CMK (cell line): ENCODE measurements at regions not wholly inside any gene's neighbourhood (a gene's known extent, or its start where the extent isn't known, plus 50 kb on each side); places are given as distances from the start of the nearest gene placed in this dataset.
"Not testable (repeated sequence)": the region's sequence is repeated elsewhere in the genome, so short reads cannot be mapped to it uniquely, and the experiment has no call there.

ENCODE experiments used
- DNase-seq: peaks from one replicate; pipeline ENCODE4 v3.0.0-alpha.2; 2010; ENCODE audit warnings: low read depth

DNA sequence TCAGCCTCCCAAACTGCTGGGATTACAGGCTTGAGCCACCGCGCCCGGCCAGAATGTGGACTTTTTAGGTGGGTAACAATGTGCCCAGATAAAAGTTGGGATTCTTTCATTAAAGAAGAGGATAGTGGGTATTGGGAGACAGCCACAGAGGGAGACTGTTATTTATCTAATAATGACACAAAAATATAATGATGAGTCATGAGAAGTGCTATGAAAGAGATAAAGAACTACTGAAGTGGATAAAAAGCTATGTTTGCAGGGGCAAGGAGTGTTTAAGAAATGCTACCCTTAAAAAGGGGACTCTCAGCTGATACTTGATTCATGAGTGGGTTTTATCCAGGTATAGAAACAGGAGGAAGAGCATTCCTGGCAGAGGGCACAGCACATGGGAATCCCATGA, 143.6 kb upstream of the ERCC6L2 start:
- DNase-seq: no peak

DNA sequence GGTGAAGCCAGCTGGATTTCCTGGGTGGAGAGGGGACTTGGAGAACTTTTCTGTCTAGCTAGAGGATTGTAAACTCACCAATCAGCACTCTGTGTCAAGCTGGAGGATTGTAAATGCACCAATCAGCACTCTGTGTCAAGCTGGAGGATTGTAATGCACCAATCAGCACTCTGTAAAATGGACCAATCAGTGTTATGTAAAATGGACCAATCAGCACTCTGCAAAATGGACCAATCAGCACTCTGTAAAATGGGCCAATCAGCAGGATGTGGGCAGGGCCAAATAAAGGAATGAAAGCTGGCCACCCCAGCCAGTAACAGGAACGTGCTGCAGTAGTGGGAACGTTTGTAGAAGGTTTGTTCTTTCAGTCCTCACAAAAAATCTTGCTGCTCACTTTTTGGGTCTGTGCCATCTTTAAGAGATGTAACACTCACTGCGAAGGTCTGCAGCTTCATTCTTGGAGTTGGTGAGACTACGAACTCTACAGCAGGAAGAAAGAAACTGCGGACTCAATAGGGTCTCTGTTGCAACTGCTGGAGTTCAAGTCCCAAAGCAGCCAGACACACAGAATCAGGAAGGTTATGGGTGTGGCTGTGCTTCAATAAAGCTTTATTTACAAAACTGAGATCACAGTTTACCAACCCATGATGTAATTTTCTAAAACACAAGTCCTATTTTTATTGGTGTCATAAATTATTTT, 145.7 kb upstream of the ERCC6L2 start:
- DNase-seq: no peak

DNA sequence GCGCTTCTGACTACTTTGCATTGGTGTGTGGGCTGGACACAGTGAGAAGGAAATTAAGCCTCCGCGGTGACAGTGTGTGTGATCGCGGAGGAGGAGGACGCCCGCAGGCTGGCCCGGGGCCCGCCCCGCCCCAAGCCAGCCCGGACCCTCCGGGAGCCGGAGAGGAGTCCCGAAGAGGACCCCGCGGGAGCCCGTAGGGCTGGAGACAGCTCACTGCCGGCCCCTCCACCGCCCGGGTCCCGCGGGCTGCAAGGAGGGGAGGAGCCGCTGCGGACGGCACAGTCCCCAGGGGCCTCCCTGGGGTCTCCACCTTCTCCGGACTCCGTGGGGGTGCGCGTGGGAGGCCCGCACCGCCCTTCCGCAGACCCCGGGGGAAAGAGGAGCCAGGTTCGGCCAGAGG, 146.4 kb upstream of the ERCC6L2 start:
- DNase-seq: no peak

DNA sequence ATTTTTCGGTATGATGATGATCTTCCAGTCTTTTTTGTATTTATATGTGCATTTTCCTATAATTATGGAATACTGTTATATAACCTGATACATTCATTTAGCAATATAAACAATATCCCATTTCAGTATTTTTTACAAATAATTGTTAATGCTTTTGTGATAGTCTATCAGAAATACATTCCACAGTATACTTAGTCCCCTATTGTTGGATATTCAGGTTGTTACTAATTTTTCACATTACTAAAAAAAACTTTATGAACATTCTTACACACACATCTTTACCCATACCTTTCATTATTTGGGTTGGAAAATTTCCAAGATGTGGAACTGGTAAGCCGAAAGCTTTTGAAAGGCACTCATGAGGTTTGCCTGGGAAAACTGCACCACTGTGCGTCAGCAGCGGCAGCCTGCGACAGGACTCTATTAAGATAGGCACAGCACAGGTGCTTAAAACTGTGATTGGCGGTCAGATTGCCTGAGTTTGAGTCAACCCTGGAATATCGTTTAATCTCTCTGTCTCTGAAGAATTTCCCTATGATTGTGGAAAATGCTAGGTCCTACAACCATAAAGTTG, 147.5 kb upstream of the ERCC6L2 start:
- DNase-seq: no peak

DNA sequence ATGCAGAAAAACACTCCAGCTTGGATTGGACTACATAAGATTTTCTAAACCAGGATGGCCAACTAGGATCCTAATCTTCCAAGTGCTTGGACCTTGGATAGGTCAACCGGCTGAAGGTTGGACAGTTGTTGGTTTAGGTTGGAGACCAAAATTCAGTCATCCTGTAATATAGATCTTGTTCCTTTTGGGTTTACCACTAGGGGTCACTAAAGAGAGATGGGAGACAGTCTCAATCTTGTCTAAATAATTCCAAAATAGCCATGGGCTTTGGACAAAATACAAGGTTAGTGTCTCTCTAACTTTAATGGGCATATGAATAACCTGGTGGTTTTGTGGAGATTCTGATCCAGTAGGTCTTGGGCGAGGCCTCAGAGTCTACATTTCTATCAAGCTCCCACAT, 148.7 kb upstream of the ERCC6L2 start:
- no peak for DNase-seq

DNA sequence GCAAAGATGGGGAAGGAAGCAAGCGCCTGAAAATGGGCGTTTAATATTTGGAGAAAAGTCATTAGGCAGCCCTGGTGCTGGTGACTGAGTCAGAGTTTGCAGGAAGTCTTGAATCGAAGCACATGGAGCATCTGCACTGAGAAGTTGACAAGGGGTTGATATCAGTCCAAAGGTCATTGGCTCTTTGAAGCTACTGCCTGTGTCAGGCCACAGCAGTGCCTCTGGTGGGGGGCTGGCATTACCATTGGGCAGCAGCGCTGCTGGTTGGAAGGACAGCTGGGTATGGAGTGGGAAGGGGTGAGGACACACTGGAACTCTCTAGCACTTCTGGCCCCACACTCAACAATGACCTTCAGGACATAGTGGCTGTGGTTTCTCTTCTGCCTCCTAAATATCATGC, 150.4 kb upstream of the ERCC6L2 start:
- no peak for DNase-seq

DNA sequence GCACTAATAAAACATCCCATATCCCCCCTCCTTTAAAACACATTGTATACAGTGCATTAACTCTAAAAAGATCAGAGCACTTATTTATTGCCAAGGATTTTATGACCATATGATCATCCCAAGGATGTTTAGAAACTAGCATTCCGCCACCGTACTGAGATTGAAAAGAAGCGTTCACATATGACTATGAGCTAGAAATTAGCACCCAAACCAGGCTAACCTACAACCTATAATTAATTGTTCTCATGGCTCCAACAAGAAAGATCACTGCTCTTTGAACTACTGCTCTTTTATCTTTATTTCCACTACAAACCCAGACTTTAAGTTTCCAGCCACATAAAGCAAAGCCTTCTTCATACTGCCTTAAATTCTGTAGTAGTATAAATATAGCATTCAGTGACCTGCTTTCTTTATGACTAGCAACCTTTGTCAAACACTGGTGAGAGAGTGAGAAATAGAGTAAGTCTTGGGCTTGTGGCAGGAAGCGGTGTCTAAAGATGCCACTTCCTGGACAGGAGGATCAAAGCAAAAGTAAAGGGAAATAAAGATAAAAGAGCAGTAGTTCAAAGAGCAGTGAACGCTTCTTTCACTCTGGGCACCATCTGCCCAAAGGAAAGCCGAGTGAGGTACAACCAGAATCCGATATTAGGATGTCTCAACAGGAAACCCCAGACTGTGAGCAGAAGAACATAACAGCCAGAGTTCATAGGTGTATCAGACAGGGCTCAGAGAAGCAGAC, 151.1 kb upstream of the ERCC6L2 start:
- DNase-seq: no peak

DNA sequence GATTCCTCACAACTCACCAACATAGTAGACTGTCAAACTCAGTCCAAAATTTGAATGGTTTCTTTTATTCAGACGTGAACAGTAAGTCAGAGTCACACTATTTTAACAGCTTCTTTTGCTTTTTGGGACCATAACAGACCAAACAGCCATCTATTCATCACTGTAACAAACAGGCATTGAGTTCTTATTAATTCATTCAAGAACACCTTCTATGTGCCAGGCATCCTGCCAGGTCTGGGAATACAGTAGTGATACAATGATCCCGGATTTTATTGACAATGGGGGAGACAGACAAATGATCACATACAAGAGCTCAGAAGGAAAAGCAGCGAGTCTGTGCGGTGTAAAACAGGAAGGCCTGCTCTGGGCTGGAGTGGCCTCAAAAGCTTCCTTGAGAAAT, 153.3 kb upstream of the ERCC6L2 start:
- DNase-seq: no peak

DNA sequence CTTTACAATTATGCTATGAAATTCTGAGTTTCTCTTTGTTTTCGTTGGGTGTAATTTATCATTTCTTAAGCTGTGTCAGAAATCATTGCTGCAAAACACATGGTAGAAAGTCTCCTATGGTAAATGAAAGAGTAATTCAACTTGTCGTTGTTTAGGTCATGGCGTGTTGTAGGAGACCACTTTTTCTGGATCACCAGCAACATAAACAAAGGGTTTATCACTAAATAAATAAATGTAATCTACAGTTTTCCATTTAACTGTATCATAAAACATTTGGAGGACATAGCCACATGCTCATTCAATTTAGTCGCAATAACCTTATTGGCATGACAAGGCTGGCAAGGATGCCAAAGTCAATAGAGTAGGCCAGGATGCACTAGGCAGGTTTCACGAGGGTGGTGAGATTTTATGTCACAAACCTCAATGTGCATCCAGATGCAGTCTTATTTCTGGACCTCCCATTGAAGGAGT, 154.4 kb upstream of the ERCC6L2 start:
- DNase-seq: no peak

DNA sequence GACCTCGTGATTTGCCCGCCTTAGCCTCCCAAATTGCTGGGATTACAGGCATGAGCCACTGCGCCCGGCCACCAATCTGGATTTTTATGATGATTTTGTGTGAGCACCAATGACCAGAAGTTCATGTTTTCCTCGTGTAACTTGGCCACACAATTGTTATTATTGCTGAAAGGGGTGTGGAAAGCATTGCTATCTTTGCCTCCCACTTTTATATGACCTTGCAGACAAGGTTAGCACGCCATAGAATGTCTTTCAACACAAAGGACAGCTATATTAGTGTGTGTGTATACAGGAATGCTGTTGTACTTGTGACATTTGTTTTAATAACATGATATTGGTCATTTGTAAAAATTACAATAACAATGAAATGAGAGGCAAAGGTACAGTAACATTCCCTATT, 155.0 kb upstream of the ERCC6L2 start:
- DNase-seq: no peak

DNA sequence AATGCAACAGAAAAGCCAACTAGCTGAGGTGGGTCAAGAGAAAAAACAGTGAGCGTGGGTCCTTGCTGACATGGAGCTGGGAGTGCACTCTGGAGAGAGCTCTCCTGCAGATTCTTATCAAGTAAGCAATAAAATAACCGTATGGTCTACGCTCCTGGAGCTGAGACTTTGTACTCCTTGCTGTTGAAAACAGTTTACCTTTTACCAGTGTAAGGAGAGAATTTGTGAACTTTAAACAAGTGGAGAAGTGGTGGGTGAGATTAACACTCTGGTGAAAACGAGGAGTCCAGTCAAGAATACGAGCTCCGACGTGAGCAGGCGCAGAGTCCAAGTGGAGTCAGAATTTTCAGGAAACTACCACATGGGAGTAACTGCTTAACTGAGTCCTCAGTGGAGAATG, 156.1 kb upstream of the ERCC6L2 start:
- no peak for DNase-seq

DNA sequence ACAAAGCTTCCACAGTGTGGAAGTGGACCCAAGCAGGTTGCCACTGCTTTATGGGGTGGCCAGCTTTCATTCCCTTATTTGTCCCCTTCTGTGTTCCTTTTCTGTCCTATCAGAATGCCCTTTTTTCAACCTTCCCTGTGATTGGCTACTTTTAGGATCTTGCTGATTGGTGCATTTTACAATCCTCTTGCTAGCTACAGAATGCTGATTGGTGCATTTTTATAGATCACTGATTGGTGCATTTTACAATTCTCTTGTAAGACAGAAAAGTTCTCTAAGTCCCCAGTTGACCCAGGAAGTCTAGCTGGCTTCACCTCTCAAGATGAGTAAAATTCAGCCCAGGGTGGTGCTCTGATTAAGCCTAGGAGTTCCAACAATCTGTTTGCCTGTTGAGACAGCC, 157.2 kb upstream of the ERCC6L2 start:
- DNase-seq: no peak

DNA sequence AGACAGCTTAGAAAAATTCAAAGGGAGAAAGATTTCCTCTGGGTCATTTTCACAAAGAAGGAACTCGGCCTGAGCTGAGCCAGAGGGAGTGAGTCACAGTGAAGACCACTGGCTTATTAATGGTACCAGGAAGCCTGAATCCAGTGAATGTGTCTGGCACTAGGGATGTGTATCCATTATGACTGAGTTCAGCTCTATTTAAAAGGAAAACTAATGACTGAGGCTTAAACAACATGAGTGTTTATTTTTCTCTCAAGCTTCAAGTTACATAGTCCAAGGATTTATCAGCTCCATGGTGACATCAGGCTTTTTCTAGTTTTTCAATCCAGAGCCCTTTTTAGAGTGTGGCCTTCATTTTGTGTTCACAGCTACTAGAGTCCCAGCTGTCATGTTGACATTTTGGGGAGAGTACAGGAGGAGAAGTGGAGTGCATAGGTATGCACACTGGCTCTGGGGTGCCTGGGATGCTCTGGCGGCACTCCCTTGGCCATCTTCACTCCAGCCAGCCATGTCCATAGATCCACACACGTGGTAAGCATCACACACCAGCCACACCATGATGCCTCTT, 159.5 kb upstream of the ERCC6L2 start:
- no peak for DNase-seq

DNA sequence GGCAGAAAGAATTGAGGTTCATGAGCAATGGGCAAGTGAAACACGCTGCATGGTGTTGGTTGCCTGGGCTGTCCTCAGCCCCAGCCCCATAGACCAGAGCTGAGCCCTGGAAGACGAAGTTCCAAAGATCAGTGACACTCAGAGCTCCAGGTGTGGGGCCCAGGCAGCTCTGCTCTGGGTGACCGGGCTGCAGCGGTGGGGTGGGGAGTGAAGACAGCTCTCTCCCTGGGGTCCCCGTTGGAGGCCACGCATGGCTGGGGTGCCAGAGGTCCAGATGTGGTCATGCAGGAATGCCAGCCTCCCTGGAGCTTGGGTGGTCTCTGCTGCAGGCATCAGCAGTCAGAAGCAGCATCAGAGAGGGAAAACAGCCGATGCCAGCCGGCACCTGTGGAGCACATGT, 165.0 kb upstream of the ERCC6L2 start:
- no peak for DNase-seq

DNA sequence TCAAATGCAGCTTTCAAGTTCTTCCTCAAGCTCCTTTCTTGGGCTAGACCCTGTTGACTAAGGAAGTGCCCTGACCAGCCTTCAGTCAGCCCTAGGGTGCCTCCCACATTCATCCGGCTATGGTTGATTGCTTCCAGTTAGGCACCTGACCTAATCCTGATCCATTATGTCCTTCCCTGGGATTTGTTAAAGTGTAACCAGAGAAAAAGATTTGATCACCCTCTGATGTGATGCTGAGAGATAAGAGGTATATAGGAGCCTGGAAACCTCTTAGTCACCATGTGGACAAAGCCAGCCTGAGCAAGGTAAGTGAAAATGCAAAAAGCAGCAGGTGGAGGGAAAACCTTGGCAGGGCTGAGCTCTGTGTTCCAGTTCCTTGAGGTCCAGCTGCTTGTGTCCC, 178.8 kb upstream of the ERCC6L2 start:
- no peak for DNase-seq

DNA sequence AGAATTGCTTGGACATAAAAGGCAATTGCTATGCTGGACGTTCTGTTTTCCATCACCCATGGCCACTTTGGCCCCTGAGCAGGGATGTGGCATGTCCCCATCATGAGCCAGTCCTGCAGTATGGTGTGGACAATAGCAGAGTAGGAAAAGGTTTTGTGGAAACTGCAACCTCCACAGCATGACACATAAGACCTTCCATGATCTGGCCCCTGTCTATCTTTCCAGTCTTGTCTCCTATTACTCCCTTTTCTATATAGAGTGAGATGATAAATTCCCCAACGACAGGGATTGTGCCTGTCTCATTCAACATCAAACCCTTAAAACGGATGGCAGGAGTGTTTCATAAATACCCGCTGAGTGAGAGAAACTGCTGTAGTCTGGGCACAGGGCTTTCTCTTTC, 174.7 kb upstream of the PTCH1 start:
- no peak for DNase-seq

DNA sequence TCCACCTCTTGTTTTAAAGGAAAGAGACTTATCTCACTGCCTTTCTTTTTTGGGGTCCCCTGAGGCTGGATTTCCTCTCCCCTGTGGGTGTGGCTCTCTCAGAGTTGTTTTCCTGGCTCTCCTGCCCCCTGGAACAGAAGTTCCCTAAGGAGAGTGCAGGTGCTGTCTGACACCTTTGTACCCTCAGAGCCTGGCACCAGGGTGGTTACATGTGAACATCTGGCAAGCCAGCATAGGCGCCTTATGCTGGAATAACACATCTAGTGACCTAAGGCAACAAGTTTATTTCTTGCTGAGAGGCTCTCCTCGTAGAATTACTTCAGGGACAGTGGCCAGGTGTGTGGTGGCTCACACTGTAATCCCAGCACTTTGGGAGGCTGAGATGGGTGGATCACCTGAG, 172.9 kb upstream of the PTCH1 start:
- DNase-seq: no peak

DNA sequence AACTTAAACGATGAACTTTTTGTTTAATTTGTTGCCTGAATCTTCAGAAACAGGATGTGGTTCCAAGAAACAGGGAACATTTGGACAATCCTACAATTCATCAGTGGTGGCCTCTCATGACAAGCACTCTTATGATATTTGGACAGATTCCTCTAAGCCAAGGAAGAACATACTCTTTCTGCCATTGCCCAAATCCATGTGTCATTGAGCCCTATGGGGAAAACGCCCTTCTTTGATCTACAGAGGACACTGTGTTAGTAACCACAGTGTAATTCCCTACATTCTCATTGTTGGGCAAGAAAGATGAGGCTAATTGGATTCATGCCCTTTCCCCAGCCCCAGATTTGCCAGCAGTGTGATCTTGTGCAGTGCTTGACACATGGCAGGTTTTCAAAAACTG, 167.7 kb upstream of the PTCH1 start:
- no peak for DNase-seq

DNA sequence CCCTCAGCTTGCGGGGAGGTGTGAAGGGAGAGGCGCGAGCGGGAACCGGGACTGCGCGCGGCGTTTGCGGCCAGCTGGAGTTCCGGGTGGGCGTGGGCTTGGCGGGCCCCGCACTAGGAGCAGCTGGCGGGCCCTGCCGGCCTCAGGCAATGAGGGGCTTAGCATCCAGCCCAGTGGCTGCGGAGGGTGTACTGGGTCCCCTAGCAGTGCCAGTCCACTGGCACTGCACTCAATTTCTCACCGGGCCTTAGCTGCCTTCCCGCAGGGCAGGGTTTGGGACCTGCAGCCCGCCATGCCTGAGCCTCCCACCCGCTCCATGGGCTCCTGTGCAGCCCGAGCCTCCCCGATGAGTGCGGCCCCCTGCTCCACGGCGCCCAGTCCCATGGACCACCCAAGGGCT, 163.5 kb upstream of the PTCH1 start:
- not testable (repeated sequence) for DNase-seq

DNA sequence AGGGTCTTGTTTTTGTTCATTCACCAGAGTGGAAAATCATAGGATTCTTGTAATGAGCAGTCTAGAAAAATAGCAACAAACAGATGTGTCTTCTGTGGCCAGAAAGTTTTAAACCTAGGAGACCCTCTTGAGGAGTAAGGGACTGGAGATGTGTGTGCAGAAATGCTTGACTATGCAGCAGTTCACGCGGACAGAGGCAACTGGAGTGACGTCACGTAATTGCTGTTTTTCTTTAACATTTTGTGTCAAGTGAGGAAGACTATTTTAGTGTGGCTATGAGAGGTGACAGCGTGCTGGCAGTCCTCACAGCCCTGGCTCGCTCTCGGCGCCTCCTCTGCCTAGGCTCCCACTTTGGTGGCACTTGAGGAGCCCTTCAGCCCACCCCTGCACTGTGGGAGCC, 163.1 kb upstream of the PTCH1 start:
- DNase-seq: no peak

DNA sequence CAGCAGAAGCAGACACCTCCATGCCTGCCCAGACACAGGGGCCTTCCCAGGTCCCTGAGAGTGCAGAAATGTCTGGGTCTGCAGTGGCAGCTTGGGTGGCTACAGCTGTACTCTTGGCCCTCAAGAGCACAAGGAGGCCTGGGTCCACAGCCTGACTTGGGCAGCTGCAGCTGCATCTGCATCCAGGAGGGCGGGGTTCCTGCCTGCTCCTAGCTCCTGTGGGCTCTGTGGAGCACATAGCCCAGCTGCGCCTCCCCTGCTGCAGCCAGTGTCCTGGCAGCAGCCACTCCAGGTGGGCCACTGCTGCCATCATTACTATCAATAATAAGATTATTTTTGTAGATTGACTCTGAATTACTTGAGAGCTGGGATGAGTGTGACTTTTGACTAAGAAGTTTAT, 162.0 kb upstream of the PTCH1 start:
- DNase-seq: no peak

DNA sequence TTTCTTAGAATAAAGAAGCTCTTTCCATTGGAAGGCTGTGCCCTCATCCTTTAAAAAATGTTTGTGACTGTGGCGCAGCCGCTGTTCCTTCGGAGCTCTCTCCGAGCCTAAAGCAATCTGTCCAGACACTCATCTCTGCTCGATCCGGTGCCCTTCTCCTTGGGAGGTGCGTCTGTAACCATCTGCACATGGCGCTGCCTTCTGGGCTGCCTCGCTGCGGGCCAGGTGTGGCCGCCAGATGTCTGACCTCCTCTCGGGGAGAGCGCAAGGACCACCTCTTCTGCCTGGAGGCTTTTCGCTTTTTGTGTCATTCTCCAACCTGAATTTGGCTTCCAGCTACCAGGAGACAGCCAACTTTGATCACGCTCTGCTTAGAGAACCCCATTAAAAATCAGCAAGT, 153.4 kb upstream of the PTCH1 start:
- DNase-seq: no peak

DNA sequence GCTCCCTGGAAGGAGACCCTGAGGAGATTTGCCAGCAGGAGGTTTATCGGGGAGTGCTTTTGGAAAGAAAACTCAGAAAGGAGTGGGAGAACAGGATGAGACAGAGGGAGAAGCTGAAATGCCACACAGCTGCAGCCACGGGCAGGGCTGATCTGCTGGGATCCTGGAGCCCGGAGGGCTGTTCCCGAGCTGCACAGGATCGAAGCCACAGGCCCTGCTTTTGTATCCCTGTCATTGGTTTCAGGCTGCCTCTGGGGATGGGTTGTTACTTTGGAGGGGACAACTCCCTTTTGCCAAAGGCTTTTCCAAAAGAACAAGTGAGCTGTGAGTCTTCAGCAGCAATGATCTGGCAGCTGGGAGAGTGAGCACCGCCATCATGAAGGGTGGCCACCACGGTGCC, 152.5 kb upstream of the PTCH1 start:
- no peak for DNase-seq
